Liver (tissue), 3 donors: ENCODE measurements at regions not wholly inside any gene's neighbourhood (a gene's known extent, or its start where the extent isn't known, plus 50 kb on each side); places are given as distances from the start of the nearest gene placed in this dataset.

Experiments
- ATF3 ChIP-seq: IDR thresholded peaks from 2 replicates; pipeline ENCODE4 v1.6.1; 2016; ENCODE audit warnings: antibody characterized with exemption
- EGR1 ChIP-seq, 2 donors: IDR thresholded peaks; 2 replicates each; pipeline ENCODE4 v1.6.1; 2016 to 2018; ENCODE audit warnings: antibody characterized with exemption in 2 of 2, low read depth in 2 of 2
- YY1 ChIP-seq: IDR thresholded peaks from 2 replicates; pipeline ENCODE4 v1.6.1; 2016; ENCODE audit warnings: antibody characterized with exemption, mild to moderate bottlenecking
- TF ChIP-seq, protein P1 (sequence below): fragments of 150-350 bp; IDR thresholded peaks from 2 replicates; pipeline ENCODE4 v1.5.1; 2017; ENCODE audit warnings: improper control_type of control experiment, low read depth, low read length; ENCODE audit not compliant: missing input control
- donor health status: healthy.
- donor health status: healthy.

DNA sequence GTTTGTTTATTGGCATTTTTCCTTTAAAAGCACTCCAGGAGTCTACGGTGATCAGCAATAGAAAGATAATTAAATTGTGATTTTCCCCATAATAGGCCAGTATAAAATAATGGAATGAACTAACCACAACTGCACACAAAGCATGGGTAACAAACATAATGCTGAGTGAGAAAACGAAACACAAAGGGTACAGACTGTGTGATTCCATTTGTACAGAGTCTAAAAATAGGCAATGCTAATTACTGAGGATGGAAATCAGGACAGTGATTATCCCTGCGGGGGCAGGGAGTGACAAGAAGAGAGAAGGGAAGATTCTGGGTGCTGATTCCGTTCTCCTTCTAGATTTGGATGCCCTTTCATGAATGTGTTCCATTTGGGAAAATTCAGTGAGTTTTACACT, 478.1 kb downstream of the PREX1 start:
- TF ChIP-seq ATF3 (no peak), YY1 (no peak), EGR1 (IDR thresholded peaks at IDR 0.05; ENCODE audit: low read depth in 2 of 2) (no peak)
- TF ChIP-seq, protein P1, sequence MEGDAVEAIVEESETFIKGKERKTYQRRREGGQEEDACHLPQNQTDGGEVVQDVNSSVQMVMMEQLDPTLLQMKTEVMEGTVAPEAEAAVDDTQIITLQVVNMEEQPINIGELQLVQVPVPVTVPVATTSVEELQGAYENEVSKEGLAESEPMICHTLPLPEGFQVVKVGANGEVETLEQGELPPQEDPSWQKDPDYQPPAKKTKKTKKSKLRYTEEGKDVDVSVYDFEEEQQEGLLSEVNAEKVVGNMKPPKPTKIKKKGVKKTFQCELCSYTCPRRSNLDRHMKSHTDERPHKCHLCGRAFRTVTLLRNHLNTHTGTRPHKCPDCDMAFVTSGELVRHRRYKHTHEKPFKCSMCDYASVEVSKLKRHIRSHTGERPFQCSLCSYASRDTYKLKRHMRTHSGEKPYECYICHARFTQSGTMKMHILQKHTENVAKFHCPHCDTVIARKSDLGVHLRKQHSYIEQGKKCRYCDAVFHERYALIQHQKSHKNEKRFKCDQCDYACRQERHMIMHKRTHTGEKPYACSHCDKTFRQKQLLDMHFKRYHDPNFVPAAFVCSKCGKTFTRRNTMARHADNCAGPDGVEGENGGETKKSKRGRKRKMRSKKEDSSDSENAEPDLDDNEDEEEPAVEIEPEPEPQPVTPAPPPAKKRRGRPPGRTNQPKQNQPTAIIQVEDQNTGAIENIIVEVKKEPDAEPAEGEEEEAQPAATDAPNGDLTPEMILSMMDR = no peak
